ENCODE measurements at regions not wholly inside any gene's neighbourhood (a gene's known extent, or its start where the extent isn't known, plus 50 kb on each side); places are given as distances from the start of the nearest gene placed in this dataset.

DNA sequence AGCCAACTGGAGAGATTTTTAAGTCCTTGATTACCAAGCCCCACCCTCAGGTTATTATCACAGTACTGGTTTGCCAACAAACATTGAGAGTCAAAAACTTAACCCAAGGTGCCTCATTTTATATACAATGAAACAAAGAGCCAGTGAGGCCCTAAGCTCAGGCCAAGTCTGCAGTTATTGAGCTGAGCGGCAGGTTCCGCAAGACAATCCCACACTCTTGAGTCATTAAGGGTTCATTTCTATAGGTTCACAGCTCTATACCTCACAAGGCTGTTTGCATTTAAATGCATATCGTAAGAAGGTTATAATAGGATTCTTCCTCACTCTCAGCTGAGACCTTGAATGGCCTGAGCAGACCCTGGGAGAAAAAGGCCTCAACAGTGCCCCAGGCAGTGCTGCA is 268.4 kb upstream of the RGPD4 start:
- no peak for DNase-seq (ENCODE audit: low read depth)

DNA sequence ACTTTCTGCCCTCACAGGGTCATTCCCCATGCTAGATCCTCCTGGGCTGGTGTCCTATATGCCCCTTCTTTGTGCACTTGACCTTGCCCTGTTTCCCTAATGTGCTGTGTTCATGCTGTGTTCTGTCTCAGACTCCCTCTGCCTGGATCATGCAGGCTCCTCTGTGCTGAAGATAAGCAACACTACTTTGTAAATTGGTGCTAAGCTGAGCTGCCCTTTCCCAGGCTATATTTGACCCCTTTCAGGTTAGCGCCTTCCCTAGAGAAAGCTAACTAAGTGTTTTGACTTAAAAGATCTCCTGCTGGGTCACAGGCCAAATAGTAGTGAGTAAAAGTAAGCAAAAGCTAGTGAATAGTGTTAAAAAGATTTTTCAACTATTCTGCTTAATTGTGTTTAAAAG is 257.2 kb upstream of the RGPD4 start:
- no peak for DNase-seq (ENCODE audit: low read depth)

DNA sequence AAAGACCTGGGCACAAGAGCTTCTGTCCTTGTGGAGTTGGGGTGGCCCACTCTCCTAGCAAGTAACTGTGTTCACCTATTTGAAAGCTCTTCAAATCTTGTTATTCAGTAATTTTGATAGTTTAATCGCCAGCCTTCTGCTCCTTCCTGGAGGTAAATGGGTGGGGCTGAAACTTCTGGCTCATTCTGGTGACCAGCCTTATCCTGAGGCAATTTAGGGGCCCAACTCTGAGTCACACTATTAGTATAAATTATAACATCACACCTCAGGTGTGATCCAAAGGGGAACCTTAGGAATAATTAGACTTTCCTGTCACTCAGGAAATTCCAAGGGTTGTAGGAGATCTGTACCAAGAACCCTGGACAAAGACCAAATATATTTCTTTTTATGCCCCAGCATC is 255.8 kb upstream of the RGPD4 start:
- DNase-seq (ENCODE audit: low read depth), result no peak

DNA sequence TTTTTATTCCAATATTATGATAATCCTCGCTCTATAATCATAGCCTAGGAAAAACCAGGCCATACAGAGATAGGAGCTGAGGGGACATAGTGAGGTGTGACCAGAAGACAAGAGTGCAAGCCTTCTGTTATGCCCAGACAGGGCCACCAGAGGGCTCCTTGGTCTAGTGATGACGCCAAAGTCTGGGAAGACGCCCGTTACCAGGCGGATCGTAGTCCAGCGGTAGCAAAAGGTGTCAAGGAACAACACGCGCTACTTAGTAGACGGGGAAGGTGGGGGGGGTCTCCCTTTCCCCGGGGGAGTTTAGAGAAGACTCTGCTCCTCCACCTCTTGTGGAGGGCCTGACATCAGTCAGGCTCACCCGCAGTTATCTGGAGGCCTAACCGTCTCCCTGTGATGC is 253.8 kb upstream of the RGPD4 start:
- peak; percentile 8 for DNase-seq (ENCODE audit: low read depth)

DNA sequence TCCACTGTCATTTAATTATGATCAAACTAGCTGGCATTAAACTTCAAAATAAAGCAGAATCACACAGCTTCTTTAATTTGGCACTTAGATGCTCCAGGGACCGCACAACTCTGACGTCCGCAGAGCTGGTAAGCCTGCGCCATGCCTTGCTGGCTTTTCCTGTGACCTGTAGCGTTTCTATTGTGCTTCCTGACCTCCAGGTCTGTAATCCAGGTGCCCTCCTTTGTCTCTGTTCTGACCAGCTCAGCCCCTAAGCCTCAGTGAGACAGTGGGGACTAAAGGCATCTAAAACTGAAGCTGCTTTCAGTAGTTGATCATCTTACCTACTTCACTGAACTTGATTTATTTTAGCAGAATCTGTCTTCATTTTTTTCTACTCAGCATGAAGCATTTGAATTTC is 249.7 kb upstream of the RGPD4 start:
- DNase-seq (ENCODE audit: low read depth), result no peak

DNA sequence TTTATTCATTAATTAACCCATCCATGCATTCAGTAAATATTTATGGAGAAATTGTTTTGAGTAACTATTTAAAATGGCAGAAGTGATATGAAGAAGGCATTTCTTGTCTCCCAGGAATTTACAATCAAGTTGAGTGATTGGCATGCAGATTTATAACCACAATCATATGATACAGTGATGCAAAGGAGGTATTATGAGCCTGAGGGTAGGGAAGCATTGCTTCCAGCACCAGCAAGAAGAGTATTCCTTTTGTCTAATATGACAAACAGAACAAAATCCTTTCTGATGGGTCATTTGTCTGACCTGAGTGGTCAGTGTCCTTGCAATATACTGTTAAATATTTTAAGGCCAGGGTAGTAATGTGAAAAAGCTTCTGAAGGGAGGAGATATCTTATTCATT is 244.2 kb upstream of the RGPD4 start:
- no peak for DNase-seq (ENCODE audit: low read depth)

DNA sequence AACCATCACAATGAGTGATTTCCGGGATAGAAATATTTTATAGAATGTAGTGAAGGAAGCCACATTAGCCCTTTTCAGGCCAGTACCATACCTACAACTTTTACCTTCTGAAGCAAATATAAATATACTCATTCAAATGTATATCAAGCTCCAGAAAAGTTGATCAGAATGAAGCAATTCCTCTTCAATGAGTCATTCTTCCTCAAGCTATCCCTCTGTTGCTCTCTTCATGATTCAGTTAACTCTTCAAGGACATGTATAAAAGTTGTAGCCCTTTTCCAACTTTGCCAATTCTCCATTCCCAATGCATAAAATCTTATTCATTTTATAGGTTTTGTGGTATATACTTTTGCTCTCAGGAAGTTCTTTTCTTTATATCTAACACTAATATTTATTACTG is 242.1 kb upstream of the RGPD4 start:
- DNase-seq (ENCODE audit: low read depth), result no peak

DNA sequence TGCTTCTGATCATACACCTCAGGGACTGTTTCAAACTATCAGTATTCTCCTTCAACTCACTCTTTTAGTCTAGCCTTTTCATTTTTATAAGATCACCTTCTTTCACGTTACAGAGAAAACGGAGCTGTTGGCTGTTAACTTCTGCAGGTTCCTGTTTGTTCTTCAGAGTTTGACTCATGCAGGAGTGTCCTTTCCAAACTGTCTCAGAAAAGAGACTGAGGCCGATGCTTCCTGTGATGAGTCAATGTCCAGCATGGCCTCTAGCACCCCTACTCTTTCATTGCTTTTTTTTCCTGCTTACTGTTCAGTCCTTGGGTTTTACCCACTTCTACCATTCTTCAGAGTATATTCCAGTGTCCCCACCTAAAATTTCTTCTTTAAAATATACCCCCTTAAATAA is 240.8 kb upstream of the RGPD4 start:
- DNase-seq (ENCODE audit: low read depth), result no peak

DNA sequence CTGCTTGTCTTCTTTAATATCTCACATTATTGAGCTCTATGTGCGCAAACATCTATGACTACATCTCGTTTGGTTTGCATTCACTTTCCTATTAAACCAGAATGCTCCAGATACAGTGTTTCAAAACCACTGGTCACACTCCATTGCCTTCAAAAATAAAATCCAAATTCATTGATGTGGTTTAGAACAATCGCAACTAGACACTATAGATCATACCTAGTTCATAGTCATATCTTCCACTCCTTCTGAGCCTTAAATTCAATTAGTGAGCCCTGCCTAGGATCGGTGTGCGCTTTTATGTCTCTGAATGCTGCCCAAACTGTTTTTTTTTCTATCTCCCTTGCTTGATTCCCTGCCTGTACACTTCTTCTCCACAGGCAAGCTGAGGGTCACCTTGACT is 238.5 kb upstream of the RGPD4 start:
- DNase-seq (ENCODE audit: low read depth), result no peak

DNA sequence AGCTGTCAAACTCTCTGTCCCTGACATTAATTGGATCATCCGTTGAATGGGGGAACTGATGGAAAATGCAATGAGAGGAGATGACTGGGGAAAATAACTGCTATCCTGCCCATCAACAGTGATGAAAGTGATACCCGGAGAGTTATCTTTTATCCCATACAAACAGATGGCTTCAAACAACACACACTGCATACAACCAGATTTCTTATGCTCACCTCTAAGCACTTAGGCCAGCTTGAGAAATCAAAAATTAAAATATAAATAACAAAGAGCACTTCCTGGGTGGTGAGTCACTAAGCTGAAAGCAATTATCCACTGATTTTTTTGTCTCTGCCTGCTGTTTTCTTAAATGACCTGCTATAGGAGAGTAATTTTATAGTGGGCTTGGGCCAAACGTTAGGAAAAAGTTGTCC is 237.6 kb upstream of the RGPD4 start:
- no peak for DNase-seq (ENCODE audit: low read depth)

DNA sequence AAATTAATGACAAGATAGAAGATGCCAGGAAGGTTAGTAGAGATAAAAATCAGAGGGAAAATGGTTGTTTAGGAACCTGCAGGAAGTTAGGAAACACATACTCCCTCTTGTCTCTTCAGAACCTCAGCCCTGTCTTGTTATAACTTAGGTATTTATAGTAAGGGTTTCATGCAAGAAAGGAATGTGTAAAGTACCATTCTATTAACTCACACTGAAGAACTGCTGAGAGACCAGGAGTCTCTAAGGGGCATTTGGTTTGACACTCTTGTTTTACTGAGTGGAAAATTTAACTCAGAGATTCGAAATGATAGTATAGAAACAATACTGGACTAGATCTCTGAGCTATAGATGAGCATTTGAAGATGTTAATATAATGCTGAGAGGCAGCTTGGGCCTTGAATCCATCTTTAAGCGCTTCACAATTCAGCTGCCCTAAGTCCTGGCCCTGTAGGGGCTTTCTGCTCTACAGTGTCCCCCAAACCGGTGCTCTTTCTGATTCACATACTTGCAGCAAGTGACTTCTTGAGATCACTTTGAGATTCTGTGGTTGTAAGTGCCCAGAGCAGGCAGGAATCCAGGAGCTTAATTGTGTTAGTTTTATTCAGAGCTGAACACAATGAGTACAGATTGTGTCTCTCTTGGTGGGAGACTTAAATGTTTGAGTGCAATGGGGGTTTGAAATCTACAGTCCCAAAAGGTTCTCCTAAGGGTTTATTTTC is 235.0 kb upstream of the RGPD4 start:
- DNase-seq (ENCODE audit: low read depth), result no peak

DNA sequence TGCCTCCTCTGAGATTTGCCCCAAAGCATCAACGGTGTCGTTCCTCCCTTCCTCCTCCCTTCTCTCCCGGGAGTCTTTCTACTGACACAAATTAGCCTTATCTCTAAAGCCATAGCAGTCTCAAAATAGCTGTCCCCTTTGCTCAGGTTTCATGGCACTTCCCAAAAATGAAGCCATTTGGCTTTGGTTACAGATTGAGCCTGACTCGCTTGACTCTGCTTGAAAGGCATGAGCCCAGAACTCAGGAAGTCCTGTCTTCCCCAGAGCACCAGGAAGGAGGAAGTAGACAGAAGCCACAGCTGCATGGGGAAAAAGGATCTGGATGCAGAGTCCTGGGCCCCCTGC is 234.4 kb upstream of the RGPD4 start:
- DNase-seq (ENCODE audit: low read depth), result no peak

DNA sequence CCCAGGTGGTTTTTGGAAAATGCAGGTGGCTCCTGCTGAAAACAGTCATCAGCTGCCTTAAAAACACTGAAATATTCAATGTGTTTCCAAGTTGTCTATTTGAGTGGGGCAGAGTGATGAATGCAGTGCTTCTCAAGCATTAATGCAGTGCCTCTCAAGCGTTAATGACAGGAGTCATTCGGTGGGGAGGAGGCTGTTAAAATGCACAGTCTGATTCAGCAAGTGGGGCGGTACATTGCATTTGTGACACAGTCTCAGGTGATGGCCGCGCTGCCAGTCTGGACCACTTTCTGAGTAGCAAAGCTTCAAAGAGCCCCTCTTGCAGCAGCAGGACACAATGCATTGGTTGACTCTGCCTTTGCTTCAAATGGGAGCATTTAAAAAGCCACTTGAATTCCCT is 231.4 kb upstream of the RGPD4 start:
- DNase-seq (ENCODE audit: low read depth), result no peak

DNA sequence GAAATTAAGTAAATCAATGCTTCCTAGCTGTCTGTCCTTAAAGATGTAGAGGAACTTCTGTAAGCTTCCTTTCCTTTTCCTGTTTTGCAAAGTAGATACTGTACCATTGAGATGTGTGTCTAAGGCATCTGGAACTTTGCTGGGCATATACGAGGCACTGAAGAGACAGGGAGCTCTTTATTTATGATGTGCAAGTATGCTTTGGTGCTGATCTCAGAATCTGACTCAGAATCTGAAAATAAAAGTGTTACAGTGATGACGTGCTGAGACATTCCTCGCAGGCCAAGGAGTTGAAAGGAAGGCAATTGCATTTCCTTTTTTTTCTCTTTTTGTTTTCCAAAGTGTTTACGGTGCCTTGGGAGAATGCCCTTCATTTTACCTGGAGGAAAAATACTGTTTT is 230.9 kb upstream of the RGPD4 start:
- DNase-seq (ENCODE audit: low read depth), result peak; percentile 4

DNA sequence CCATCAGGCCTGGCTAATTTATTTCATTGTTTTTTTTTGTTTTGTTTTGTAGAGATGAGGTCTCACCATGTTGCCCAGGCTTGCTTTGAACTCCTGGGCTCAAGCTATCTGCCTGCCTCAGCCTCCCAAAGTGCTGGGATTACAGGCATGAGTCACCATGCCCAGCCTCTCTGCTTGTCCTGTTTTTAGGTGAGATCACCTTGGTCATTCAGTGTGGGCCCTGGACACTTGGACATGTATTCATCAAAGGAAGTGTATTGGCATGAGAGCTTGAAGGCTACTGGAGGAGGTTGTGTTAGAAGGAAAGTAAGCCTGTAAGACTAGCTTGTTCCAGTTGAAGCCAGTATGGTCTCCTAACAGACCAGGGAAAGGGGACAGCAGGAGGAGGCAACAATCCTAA is 229.2 kb upstream of the RGPD4 start:
- DNase-seq (ENCODE audit: low read depth), result no peak

DNA sequence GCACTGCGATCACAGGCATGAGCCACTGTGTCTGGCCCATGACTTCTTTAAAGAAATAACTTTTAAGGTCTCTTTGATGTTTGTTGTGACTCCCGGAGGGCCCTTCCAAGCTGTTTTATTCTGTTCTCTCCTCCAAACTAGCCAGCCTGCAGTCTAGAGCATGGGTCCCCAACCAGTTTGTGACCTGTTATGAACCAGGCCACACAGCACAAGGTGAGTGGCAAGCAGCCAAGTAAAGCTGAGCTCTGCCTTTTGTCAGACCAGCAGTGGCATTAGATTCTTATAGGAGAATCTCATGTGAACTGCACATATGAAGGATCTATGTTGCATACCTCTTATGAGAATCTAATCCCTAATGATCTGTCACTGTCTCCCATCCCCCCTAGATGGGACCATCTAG is 223.9 kb upstream of the RGPD4 start:
- DNase-seq (ENCODE audit: low read depth), result no peak

DNA sequence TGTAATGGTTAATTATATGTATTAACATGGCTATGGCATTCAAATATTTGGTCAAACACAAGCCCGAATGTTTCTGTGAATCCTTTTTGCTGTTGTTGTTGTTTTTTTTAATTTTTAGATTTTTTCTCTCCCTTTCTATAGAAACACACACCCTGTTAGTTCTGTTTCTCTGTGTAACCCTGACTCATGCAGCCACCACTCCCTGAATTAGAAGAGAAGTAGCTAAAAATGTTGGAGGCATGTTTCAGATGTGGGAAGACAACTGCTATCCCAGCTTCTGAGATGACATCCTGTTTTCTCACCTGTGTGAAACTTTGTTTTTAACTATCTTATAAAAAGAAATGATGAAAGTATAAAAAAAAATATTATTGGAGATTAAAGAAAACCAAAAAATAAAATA is 219.6 kb upstream of the RGPD4 start:
- no peak for DNase-seq (ENCODE audit: low read depth)

DNA sequence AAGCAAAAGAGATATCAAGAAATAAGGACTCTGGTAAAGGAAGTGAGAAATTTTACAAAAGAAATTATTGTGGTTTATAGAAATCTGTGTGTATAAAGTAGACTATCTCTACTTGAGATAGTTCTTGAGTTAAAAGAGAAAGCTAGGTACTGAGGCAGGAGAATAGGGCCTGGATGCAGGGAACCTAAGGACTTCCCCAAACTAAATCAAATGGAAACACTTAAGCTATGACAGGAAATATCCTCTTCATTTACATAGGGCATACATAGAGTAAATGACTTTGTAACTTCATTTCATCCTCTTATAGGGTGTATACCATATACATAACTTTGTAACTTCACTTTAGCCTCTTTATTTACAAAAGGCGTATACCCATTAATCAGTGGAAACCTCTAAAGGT is 219.2 kb upstream of the RGPD4 start:
- DNase-seq (ENCODE audit: low read depth), result no peak

DNA sequence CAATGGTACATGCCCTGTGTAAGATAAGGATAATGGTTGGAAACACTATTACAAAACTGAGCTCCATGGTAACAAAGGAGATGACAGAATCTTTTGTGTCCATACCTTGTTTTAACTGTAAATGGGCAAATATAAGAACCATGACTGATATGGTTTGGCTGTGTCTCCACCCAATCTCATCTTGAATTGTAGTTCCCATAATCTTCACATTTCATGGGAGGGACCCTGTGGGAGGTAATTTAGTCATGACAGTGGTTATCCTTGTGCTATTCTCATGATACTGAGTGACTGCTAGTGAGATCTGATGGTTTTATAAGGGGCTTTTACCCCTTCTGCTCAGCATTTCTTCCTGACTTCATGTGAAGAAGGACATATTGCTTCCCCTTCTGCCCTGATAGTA is 211.7 kb upstream of the RGPD4 start:
- DNase-seq (ENCODE audit: low read depth), result no peak

DNA sequence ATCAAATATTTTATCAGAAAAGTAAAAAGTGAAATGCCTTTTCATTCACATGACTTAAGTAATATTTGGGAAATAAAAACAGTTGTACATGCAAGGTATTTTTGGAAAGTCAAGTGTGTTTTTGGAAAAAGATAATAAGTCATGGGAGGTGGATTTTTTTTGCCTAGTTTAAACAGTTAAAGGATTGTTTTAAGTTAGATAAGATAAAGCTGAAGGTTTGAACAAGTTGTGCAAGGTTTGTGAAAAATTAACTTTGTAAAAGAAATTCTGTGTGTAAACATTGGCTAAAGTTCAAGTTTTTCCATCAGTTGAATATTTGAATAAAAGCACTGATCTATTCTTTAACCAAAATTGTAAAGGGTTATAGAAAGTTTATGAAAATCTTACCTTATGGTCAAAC is 207.9 kb upstream of the RGPD4 start:
- no peak for DNase-seq (ENCODE audit: low read depth)

DNA sequence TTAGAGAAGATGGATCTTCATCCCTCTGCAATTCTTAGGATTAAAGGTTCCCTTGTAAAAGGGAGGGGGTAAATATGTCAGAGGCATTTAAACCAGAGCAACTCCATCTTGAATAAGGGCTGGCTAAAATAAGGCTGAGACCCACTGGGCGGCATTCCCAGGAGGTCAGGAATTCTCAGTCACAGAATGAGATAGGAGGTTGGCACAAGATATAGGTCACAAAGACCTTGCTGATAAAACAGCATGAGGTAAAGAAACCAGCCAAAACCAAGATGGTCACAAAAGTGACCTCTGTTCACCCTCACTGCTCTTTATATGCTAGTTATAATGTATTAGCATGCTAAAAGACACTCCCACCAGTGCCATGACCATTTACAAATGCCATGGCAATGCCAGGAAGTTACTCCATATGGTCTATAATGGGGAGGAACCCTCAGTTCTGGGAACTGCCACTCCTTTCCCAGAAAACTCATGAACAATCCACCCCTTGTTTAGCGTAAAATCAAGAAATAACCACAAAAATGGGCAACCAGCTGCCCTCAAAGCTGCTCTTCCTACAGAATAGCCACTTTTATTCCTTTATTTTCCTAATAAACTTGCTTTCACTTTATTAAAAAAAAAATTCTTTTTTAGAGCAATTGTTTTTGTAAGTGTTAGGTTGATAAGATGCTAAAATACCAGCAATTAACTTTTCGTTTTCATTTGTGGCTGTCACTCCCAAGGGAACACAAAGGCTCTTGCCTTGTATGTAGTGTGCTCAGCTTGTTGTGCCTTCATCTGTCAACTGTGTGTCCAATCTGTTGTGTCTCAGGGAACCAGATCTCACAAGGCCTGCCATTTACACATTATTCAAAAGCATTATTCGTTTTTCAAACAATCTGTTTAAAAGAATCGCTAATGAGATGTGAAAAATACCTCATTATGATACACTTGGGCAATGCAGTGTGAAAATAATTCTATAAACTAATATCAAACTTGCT is 205.2 kb upstream of the RGPD4 start:
- DNase-seq (ENCODE audit: low read depth), result no peak

DNA sequence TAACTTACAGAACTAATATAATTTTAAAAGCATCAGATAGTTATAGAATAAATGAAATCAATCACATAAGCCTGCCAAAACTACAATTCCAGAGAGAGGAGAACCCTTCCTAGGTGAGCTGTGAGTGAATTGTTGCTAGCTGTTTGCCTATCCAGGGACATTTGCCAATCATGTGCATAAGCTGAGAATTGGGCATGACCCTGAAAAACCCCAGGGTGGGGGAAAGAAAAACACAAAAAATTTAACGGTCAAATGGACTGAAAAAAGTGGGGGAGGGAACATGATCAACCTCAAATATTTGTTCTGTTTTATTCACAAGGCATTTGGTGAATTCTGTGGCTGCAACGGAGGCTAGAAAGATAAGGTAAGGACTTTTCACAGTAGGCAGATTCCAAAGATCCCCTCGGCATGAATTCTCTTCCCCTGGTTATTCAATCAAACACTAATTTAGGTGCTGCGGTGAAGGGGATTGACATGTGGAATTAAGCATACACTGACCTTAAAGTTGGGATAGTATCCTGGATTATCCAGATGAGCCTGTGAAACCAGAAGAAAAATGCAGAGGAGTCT is 203.9 kb upstream of the RGPD4 start:
- DNase-seq (ENCODE audit: low read depth), result no peak

DNA sequence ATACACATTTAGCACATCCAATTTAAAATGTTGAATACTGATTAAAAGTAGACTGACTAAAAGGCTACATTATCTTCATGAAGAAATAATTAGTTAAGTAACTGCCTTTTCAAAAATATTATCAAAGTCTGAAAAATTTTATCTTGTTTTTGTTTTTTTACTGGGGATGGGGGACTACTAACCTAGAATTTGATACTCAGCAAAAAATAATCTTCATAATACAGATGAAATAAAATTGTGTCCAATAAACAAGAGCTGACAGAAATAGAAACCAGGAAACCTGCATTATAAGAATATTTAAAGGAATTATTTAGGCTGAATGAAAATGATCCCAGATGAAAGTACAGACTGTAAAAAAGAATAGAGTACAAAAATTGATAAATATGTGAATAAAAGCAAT is 200.7 kb upstream of the RGPD4 start:
- DNase-seq (ENCODE audit: low read depth), result no peak
